HuH-7.5 (cell line): ENCODE measurements at regions not wholly inside any gene's neighbourhood (a gene's known extent, or its start where the extent isn't known, plus 50 kb on each side); places are given as distances from the start of the nearest gene placed in this dataset.

Experiments used
- DNase-seq: peaks from one replicate; pipeline ENCODE4 v3.0.0; 2011; ENCODE audit warnings: low spot score

- no peak for DNase-seq
Observed at GRCh38 chr15:31871887-31872281, 158.4 kb upstream of the CHRNA7 start.

- DNase-seq, result no peak
Observed at GRCh38 chr15:31887246-31887645, 143.1 kb upstream of the CHRNA7 start.

GRCh38 chr15:31892513-31892912 lies 137.8 kb upstream of the CHRNA7 start:
- DNase-seq, result no peak

GRCh38 chr15:31893780-31894179 lies 136.5 kb upstream of the CHRNA7 start:
- no peak for DNase-seq

- no peak for DNase-seq
Observed at GRCh38 chr15:31897746-31898145, 132.6 kb upstream of the CHRNA7 start.

- no peak for DNase-seq
Observed at GRCh38 chr15:31901501-31901900, 128.8 kb upstream of the CHRNA7 start.

GRCh38 chr15:31905054-31905453 lies 125.3 kb upstream of the CHRNA7 start:
- DNase-seq, result no peak

GRCh38 chr15:31925541-31925940 lies 104.8 kb upstream of the CHRNA7 start:
- no peak for DNase-seq

GRCh38 chr15:31930967-31931366 lies 99.3 kb upstream of the CHRNA7 start:
- DNase-seq, result no peak

GRCh38 chr15:31932576-31932975 lies 97.7 kb upstream of the CHRNA7 start:
- no peak for DNase-seq

GRCh38 chr15:31934821-31935220 lies 95.5 kb upstream of the CHRNA7 start:
- DNase-seq, result no peak

GRCh38 chr15:31953478-31953877 lies 76.8 kb upstream of the CHRNA7 start:
- DNase-seq, result no peak

- DNase-seq, result no peak
Observed at GRCh38 chr15:31954374-31955172, 75.7 kb upstream of the CHRNA7 start.

- no peak for DNase-seq
Observed at GRCh38 chr15:31955734-31956133, 74.6 kb upstream of the CHRNA7 start.

- DNase-seq, result no peak
Observed at GRCh38 chr15:31957581-31957980, 72.7 kb upstream of the CHRNA7 start.

- DNase-seq, result no peak
Observed at GRCh38 chr15:31964586-31965307, 65.6 kb upstream of the CHRNA7 start.

- DNase-seq, result no peak
Observed at GRCh38 chr15:31970007-31970406, 60.3 kb upstream of the CHRNA7 start.

- no peak for DNase-seq
Observed at GRCh38 chr15:31973197-31973596, 57.1 kb upstream of the CHRNA7 start.

GRCh38 chr15:31974154-31974794 lies 56.0 kb upstream of the CHRNA7 start:
- DNase-seq, result no peak

- peak; percentile 17 for DNase-seq
Observed at GRCh38 chr15:31974855-31975829, 55.2 kb upstream of the CHRNA7 start.

- DNase-seq, result no peak
Observed at GRCh38 chr15:31975830-31976229, 54.5 kb upstream of the CHRNA7 start.

GRCh38 chr15:31977138-31977537 lies 53.2 kb upstream of the CHRNA7 start:
- DNase-seq, result no peak
